Stimulated activated CD8-positive, alpha-beta memory T cell treated with anti-CD3 and anti-CD28 coated beads, Interleukin-12 subunit alpha, Interleukin-12 subunit beta, amount 100 ng/mL, for 24 hours (primary cell): ENCODE measurements at regions not wholly inside any gene's neighbourhood (a gene's known extent, or its start where the extent isn't known, plus 50 kb on each side); places are given as distances from the start of the nearest gene placed in this dataset.
"Not testable (repeated sequence)": the region's sequence is repeated elsewhere in the genome, so short reads cannot be mapped to it uniquely, and the experiment has no call there.

Source experiments
- DNase-seq: peaks from one replicate; pipeline ENCODE4 v3.0.0-alpha.2; 2020; ENCODE audit errors: extremely low read depth

- DNase-seq = no peak
These were observed 54.0 kb downstream of the RFPL4B start for GRCh38 chr6:112401083-112401482.

GRCh38 chr6:112407101-112407590, 60.0 kb downstream of the RFPL4B start:
- no peak for DNase-seq

DNA sequence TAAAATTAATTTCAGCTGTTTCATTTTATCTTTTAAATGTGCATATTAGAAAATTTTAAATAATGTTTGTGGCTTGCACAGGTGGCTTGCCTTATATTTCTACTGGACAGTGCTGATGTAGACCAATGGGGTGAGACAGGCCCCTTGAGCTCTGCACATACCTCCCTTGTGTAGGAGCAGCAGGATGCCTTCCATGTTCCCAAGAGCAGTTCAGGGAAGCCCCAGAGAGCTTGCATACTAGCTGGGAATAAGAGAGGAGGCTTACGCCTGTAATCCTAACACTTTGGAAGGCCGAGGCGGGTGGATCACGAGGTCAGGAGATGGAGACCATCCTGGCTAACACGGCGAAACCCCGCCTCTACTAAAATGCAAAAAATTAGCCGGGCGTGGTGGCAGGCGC, 61.4 kb downstream of the RFPL4B start:
- DNase-seq = no peak

- no peak for DNase-seq
These were observed 62.2 kb downstream of the RFPL4B start for GRCh38 chr6:112409311-112409710.

DNA sequence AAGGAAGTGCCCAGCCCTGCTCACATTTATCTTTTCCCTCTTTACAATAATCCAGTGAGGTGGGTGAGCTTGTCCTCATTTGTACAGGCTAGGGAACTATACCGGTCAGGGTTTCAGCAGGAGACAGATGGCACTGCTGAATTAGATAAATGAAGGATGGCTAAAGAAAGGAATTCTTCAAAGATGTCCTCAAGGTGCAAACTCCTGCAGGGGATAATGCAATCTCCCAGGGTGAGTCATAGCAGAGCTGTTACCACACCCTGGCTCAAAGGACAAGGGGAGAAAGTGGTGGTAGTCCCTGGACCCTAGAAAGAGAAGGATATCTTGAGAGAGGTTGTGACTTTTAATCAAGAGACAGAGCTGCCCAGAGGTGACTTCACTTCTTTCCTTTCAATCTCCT, 66.7 kb downstream of the RFPL4B start:
- no peak for DNase-seq

DNA sequence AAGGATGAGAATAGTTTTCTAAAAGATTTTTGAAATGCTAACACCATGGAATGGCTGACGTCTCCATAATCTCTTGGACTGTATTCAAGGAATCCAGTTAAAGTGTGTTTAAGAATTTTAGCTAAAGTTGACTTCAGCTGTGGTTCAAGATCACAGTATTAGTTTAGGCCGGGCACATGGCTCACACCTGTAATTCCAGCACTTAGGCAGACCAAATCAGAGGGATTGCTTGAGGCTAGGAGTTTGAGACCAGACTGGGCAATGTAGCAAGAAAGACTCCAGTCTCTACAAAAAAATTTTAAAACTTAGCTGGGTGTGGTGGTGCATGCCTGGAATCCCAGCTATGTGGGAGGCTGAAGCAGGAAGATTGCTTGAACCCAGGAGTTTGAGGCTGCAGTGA, 68.2 kb downstream of the RFPL4B start:
- no peak for DNase-seq

DNA sequence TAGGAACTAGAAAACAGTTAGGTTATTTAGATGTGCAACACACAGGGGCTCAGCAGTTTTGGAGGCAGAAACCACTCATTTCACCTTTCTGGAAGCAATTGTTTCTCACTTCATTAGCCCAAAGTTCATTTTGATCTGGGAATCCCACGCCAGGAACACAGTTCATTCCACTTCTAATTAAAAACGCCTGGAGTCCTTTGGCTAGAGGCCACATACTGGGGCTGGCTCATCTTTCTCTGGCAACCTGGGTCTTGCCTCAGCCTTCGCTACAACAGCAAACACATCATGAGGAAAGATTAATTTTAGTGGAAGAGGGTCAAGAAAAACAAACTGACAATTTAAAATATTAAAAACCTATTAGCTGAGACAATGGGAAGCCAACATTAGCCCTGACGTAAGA, 69.7 kb downstream of the RFPL4B start:
- no peak for DNase-seq

DNA sequence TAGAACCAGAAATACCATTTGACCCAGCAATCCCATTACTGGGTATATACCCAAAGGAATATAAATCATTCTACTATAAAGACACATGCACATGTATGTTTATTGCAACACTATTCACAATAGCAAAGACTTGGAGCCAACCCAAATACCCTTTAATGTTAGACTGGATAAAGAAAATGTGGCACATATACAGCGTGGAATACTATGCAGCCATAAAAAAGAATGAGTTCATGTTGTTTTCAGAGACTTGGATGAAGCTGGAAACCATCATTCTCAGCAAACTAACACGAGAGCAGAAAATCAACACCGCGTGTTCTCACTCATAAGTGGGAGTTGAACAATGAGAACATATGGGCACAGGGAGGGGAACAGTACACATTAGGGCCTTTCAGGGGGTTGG, 79.9 kb downstream of the RFPL4B start:
- DNase-seq = not testable (repeated sequence)

DNA sequence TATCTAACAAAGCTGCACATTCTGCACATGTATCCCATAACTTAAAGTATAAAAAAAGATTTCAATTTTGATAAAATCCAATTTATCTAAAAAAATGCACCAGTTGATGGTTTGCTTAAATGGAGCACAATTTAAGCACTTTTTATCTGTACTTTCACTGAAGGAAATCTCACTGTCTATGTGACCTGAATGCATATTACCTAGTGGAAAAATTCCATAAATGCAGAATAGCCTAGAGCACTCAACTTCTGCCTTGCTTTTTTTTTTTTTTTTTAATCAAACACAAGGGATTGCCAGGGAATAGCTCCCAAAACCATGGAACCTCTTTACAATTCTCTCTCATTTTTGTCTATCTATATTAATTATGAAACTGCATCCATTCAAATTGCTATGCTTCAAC, 80.4 kb downstream of the RFPL4B start:
- DNase-seq = no peak

DNA sequence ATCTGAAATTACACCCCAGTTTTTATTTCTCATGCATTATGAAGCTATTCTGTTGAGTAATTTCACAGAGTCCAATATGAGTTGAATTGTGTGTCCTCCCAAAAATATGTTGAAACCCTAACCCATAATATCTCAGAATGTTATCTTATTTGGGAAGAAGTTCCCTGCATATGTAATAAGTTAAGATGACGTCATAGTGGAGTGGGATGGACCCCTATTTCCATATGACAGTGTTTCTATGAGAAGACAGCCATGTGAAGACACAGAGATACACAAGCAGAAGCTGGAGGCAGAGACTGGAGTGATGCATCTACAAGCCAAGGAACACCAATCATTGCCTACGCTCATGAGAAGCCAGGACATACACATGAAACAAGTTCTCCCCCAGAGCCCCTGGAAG, 81.3 kb downstream of the RFPL4B start:
- DNase-seq = no peak

- DNase-seq = no peak
These were observed 82.1 kb downstream of the RFPL4B start for GRCh38 chr6:112429226-112429625.

GRCh38 chr6:112431803-112432202, 84.7 kb downstream of the RFPL4B start:
- no peak for DNase-seq

GRCh38 chr6:112432853-112433252, 85.7 kb downstream of the RFPL4B start:
- DNase-seq = no peak

DNA sequence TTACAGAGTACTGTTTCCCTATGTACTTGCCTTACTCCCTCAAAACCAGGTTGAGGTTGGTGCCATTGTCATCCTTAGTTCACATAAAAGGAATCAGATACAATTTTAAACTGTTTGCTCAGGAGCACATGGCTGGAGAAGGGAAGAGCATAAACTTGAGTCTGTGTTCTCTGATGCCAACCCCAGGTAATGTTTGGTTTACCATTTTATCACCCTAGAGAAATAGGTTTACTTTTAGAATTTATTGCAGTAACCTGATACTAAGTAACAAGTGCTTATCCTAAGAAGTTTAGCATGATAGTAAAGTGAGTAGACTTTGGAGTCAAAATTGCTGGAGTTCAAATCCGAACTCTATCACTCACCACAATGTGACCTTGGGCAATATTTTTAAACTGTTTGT, 86.3 kb downstream of the RFPL4B start:
- DNase-seq = no peak

GRCh38 chr6:112434896-112435435, 87.8 kb downstream of the RFPL4B start:
- no peak for DNase-seq

DNA sequence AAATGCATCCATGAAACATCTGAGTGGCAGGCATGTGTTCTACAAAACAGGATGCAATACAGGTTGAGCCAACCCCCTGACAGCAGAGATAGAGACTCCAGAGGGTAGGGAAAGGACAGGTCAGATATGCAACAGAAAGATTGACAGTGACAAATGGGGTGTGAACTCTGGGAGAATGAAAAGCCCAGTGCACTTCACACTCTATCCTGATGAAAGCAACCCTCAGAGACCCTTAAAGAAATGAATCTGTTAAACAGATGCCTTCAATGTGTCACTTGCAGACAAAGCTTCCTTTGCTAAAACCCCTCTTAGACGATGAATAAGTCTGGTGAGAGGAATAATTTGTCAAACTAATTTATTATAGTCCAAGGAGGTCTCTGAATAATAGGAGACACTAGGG, 89.9 kb downstream of the RFPL4B start:
- no peak for DNase-seq

DNA sequence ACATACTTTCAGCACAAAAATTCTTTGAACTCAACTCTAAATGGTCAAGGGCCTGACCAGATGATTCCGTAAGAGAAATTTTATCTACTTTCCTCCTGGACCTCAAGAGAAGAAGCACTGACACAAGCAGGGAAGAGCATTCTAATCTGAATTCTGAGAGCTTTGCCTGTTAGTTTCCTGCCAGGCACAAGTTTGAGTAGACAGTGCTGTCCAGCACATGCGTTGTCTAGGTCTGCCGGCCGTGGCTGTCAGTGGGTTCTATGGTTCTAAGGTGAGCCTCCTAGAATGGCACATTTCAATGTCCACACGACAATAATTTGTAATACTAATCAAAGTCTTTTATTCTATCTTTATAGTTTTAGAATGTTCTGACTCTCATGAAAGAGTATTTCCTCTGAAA, 91.9 kb downstream of the RFPL4B start:
- no peak for DNase-seq

DNA sequence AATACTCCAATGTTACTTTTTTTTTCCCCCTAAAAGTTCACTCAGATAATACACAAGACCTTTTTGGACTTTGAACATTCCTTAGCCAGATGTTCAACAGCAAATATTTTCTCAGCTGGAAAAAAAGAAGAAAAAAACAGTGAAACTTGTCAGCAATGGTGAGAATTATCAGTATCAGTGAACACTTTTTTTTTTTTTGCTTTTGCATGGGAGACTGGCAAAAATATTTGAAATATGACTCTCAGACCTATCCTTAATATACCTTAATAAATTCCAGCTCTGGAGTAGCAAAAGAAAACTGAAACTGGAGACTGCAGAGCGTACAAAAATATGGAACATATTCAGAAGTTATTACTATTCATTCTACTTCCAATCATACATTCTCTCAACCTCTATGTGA, 92.3 kb downstream of the RFPL4B start:
- no peak for DNase-seq

DNA sequence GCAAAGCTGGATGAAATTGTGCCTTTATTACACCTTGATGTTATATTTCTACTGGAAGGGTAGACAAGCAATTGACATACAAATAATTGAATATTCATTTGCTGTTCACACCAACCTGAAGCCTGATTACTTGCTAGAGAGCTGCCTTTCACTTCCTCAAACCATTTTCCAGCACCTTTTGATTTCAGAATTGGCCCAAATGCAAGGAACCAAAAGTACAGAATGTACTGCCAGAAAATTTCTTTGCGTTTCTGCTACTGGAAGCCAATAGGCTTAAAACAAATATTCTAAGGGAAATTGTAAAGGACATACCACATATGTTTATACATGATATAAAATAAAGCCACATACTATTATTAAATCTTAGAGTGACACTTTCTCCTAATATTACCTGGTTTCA, 94.5 kb downstream of the RFPL4B start:
- no peak for DNase-seq

DNA sequence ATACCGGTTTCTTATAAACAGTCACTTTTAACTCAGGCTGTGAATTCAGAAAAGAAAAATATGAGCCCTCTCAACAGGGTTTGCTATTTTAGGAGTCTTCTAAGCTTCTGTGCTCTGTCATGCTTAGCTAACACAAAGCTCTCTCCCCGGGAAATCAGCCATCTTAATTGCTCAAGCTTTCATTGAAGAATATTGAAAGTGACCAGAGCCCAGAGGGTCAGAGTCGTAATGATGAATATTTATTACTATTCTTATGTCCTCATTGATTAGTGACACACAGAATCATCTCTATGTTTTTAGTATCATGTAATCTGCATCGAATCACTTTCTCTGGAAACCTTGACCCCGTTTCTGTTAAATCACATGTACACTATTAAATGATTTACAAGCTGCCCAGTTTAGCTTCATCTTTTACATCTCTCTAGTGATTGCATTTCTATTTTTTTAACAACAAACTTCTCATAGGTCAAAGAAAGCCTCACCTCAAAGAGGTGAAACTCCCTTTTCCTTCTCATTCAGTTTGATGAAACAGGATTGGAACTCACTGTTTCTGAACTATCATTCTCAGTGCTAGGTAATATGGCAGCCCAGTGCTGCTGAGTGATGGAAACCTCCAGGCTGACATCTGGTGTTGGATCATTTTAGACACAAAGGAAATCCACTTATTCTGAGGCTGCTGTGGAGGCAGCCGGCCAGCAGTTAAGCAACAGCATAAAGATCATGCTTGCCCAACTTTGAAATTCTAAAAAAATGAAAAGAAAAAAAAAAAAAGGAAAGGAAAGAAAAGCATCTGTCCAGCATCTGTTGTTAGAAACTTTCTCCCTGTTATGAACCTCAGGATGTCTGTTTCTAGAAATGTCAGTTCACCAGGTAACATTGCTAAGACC, 96.3 kb downstream of the RFPL4B start:
- no peak for DNase-seq

DNA sequence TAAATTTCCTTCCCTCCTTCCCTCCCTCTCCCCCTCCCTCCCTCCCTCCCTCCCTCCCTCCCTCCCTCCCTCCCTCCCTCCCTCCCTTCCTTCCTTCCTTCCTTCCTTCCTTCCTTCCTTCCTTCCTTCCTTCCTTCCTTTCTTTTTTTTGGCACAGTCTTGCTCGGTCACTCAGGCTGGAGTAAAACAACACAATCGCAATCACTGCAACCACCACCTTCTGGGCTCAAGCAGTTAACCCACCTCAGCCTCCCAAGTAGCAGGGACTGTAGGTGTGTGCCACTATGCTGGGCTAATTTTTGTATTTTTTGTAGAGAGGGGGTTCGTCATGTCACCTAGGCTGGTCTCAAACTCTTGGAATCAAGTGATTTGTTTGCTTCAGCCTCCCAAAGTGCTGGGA, 101.7 kb downstream of the RFPL4B start:
- not testable (repeated sequence) for DNase-seq

- no peak for DNase-seq
These were observed 103.5 kb downstream of the RFPL4B start for GRCh38 chr6:112450663-112451062.

DNA sequence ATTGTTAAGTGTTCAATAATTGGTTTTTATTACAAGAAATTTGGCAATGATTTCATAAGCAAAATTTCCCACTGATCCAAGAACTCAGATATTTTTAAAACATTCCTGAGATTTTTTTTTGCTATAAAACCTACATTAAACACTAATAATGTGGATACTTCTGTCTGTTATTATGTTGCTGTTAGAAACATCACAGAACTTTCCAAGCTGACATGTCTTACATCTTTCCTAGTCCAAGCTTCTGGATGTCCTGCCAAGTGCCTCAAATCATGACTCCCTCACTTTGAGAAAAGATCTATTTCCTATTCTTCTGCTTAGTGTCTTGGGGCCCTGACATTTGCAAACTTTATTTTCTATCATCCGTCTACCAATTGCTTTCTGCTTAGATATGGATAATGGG, 110.8 kb downstream of the RFPL4B start:
- no peak for DNase-seq
